Liver (tissue), 8 donors: ENCODE measurements at regions not wholly inside any gene's neighbourhood (a gene's known extent, or its start where the extent isn't known, plus 50 kb on each side); places are given as distances from the start of the nearest gene placed in this dataset.

Experiments used
- DNase-seq: peaks from one replicate; pipeline ENCODE4 v3.0.0-alpha.2; 2017; ENCODE audit warnings: low spot score
- H3K27ac ChIP-seq, 2 donors: one replicate each; pipeline ENCODE4 v1.7.0; 2013; ENCODE audit warnings: inconsistent platforms in 2 of 2, low read length in 2 of 2, control low read depth in 1 of 2, low read depth in 1 of 2, mild to moderate bottlenecking in 1 of 2
- H3K27me3 ChIP-seq, 4 donors: one replicate each; pipeline versions ENCODE4 v1.6.1 to v1.7.0; 2013; ENCODE audit warnings: low read length in 3 of 4, inconsistent platforms in 1 of 4, mild to moderate bottlenecking in 1 of 4, moderate library complexity in 1 of 4; ENCODE audit not compliant: control insufficient read depth in 4 of 4, insufficient read depth in 4 of 4
- H3K36me3 ChIP-seq, 4 donors: one replicate each; pipeline versions ENCODE4 v1.6.1 to v1.7.0; 2013; ENCODE audit warnings: low read length in 3 of 4, mild to moderate bottlenecking in 3 of 4, low read depth in 1 of 4, moderate library complexity in 1 of 4; ENCODE audit not compliant: control insufficient read depth in 4 of 4, insufficient read depth in 3 of 4
- H3K4me1 ChIP-seq, 4 donors: one replicate each; pipeline versions ENCODE4 v1.6.1 to v1.7.0; 2013; ENCODE audit warnings: low read length in 3 of 4, mild to moderate bottlenecking in 3 of 4, moderate library complexity in 1 of 4; ENCODE audit not compliant: control insufficient read depth in 4 of 4, insufficient read depth in 4 of 4
- H3K4me3 ChIP-seq, 3 donors: one replicate each; pipeline versions ENCODE4 v1.6.1 to v1.7.0; 2013; ENCODE audit warnings: low read length in 3 of 3, control low read depth in 1 of 3, low read depth in 1 of 3, mild to moderate bottlenecking in 1 of 3
- H3K9ac ChIP-seq, 2 donors: one replicate each; pipeline ENCODE4 v1.7.0; 2013; ENCODE audit warnings: low read length in 2 of 2, mild to moderate bottlenecking in 2 of 2, moderate library complexity in 2 of 2, control low read depth in 1 of 2, low read depth in 1 of 2
- H3K9me3 ChIP-seq, 4 donors: one replicate each; pipeline versions ENCODE4 v1.6.1 to v1.7.0; 2013; ENCODE audit warnings: low read length in 3 of 4; ENCODE audit not compliant: control insufficient read depth in 4 of 4
- CTCF ChIP-seq: fragments of 150-350 bp; IDR thresholded peaks from 2 replicates; pipeline ENCODE4 v1.5.1; 2017; ENCODE audit warnings: improper control_type of control experiment, low read depth, low read length; ENCODE audit not compliant: missing input control
- FOXA1 ChIP-seq: IDR thresholded peaks from 2 replicates; pipeline ENCODE4 v1.6.1; 2016; ENCODE audit warnings: antibody characterized with exemption
- GABPA ChIP-seq, 2 donors: IDR thresholded peaks in 1 of 2; conservative IDR thresholded peaks in 1 of 2; 2 replicates each; pipeline ENCODE4 v1.6.1; 2016; ENCODE audit warnings: antibody characterized with exemption in 2 of 2, mild to moderate bottlenecking in 1 of 2, moderate library complexity in 1 of 2
- HNF4A ChIP-seq, 2 donors: conservative IDR thresholded peaks; 2 replicates each; pipeline ENCODE4 v1.6.1; 2016; ENCODE audit warnings: antibody characterized with exemption in 2 of 2, mild to moderate bottlenecking in 2 of 2
- NR2F2 ChIP-seq: IDR thresholded peaks from 2 replicates; pipeline ENCODE4 v1.6.1; 2016; ENCODE audit warnings: antibody characterized with exemption
- RAD21 ChIP-seq, 2 donors: IDR thresholded peaks; 2 replicates each; pipeline ENCODE4 v1.6.1; 2016; ENCODE audit warnings: antibody characterized with exemption in 2 of 2, mild to moderate bottlenecking in 2 of 2
- REST ChIP-seq: IDR thresholded peaks from 2 replicates; pipeline ENCODE4 v1.6.1; 2016; ENCODE audit warnings: antibody characterized with exemption, mild to moderate bottlenecking
- TAF1 ChIP-seq: conservative IDR thresholded peaks from 2 replicates; pipeline ENCODE4 v1.6.1; 2016; ENCODE audit warnings: antibody characterized with exemption, mild to moderate bottlenecking
- ZBTB33 ChIP-seq: IDR thresholded peaks from 2 replicates; pipeline ENCODE4 v1.6.1; 2016; ENCODE audit warnings: antibody characterized with exemption
- WGBS: extraction: QIAGEN DNeasy Blood & Tissue Kit; methylation state at CpG from one replicate; pipeline ENCODE4 v1.1.7; 2013; 5-methylcytosine and 5-hydroxymethylcytosine counted together
- TF ChIP-seq, protein P1 (sequence below): IDR thresholded peaks from 2 replicates; pipeline ENCODE4 v1.6.1; 2016; ENCODE audit warnings: antibody characterized with exemption
- donor health status: healthy.
- donor health status: healthy.
- donor health status: healthy.
- donor health status: healthy.
- donor health status: healthy.

DNA sequence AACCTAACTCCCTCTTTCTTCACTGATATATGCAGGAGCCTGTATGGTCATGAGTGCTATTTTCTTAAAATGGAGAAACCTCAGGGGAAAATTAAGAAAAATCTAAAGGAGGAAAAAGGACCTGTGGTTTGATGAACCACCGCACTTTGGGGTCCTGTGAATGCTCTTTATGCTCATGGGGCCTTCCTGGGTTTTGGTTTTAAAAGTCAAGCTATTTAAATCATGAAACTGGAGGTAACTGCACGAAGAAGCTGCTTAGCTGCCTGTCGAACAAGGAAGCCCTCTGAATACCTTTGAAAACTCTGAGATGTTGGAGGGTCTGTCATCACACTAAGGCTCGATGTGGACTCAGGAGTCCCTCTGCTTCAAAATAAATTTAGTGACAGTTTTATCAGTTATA lies 564.5 kb upstream of the ADAMTS16 start (continued):
- TF ChIP-seq RAD21 (IDR thresholded peaks at IDR 0.05), result no peak

DNA sequence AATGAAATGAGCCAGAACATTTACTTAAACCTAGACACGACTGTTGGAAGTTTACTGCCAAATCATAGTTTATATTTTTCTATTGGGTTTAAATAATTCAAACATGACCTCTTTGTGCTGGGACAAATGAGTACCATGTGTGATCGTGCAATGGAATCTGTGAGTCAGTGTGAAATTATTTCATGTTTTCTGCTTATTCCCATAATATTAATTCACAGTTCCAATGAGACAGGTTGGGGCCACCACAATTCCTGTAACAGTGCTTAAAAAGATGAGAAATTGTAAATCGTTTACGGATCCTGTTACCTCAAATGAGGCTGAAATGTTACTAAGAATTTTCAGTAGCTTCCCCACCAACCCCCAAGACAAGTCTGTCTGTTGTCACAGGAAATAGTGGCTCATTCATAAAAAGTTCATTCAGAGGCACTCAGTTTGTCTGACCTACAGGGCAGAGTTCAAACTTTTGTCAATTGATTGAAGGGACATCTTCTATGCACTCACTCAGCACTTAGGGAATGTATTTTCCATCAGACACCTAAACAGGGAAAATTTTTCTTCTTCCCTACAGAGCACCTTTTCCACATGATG lies 563.9 kb upstream of the ADAMTS16 start:
- H3K9me3 ChIP-seq, result peaks cover 0 to 3% (median 0%) of the 10 kb centered on the region in 4 donors
- WGBS, result 69% methylated on average over 4 of the region's 4 CpGs
- TF ChIP-seq ZBTB33 (no peak), GABPA (IDR thresholded peaks at IDR 0.05 in 1 of 2, conservative IDR thresholded peaks at IDR 0.05 in 1 of 2) (no peak), RAD21 (IDR thresholded peaks at IDR 0.05) (no peak), FOXA1 (no peak), REST (no peak), TAF1 (no peak), HNF4A (conservative IDR thresholded peaks at IDR 0.05) (no peak), CTCF (no peak)
- TF ChIP-seq, protein P1, sequence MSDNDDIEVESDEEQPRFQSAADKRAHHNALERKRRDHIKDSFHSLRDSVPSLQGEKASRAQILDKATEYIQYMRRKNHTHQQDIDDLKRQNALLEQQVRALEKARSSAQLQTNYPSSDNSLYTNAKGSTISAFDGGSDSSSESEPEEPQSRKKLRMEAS, result no peak

GRCh38 chr5:4576908-4577307 lies 563.2 kb upstream of the ADAMTS16 start:
- Histone ChIP-seq H3K9me3 (peaks cover 0 to 3% (median 0%) of the 10 kb centered on the region in 4 donors), H3K36me3 (no peaks in the 10 kb centered on the region), H3K4me1 (no peaks in the 10 kb centered on the region), H3K9ac (no peak overlapping the region), H3K27me3 (no peaks in the 10 kb centered on the region), H3K27ac (no peak overlapping the region), H3K4me3 (no peak overlapping the region)
- WGBS, result 87% methylated on average over 14 of the region's 14 CpGs
- TF ChIP-seq NR2F2 (no peak), GABPA (IDR thresholded peaks at IDR 0.05 in 1 of 2, conservative IDR thresholded peaks at IDR 0.05 in 1 of 2) (no peak), CTCF (no peak), TAF1 (no peak)
- TF ChIP-seq, protein P1, result no peak
- DNase-seq, result no peak

More for the DNA sequence above, 563.9 kb upstream of the ADAMTS16 start:
- Histone ChIP-seq H3K27ac (no peak overlapping the region), H3K9ac (no peak overlapping the region), H3K4me1 (no peaks in the 10 kb centered on the region), H3K27me3 (no peaks in the 10 kb centered on the region), H3K4me3 (no peak overlapping the region), H3K36me3 (no peaks in the 10 kb centered on the region)
- DNase-seq, result no peak
